Neural progenitor cell (in vitro differentiated cells): ENCODE measurements at regions not wholly inside any gene's neighbourhood (a gene's known extent, or its start where the extent isn't known, plus 50 kb on each side); places are given as distances from the start of the nearest gene placed in this dataset.

Experiments
- DNase-seq: peaks from one replicate; pipeline ENCODE4 v3.0.0-alpha.2; 2016; ENCODE audit warnings: low spot score
- H2AFZ ChIP-seq: fragments of 200-600 bp; sonication (generic); replicated peaks from 2 replicates; pipeline ENCODE4 v1.6.1; 2016; ENCODE audit warnings: antibody characterized with exemption
- H3F3A ChIP-seq: fragments of 200-600 bp; sonication (generic); 2 replicates; pipeline ENCODE4 v1.6.1; 2016; ENCODE audit warnings: antibody characterized with exemption, low read depth
- H3K27ac ChIP-seq: fragments of 200-600 bp; sonication (generic); 2 replicates; pipeline ENCODE4 v1.5.1; 2016; ENCODE audit warnings: mild to moderate bottlenecking
- H3K27me3 ChIP-seq: fragments of 200-600 bp; sonication (generic); 2 replicates; pipeline ENCODE4 v1.6.1; 2016; ENCODE audit warnings: mild to moderate bottlenecking, moderate library complexity
- H3K36me3 ChIP-seq: fragments of 200-600 bp; sonication (generic); 2 replicates; pipeline ENCODE4 v1.5.1; 2016
- H3K4me1 ChIP-seq: fragments of 200-600 bp; sonication (generic); 2 replicates; pipeline ENCODE4 v1.6.1; 2016; ENCODE audit warnings: mixed run types
- H3K4me2 ChIP-seq: fragments of 200-600 bp; sonication (generic); 2 replicates; pipeline ENCODE4 v1.6.1; 2016
- H3K4me3 ChIP-seq: fragments of 200-600 bp; sonication (generic); 2 replicates; pipeline ENCODE4 v1.5.1; 2016
- H3K79me2 ChIP-seq: fragments of 200-600 bp; sonication (generic); 2 replicates; pipeline ENCODE4 v1.6.1; 2016; ENCODE audit warnings: low read depth
- H3K9ac ChIP-seq: fragments of 200-600 bp; sonication (generic); 2 replicates; pipeline ENCODE4 v1.6.1; 2016
- H3K9me3 ChIP-seq: fragments of 200-600 bp; sonication (generic); 2 replicates; pipeline ENCODE4 v1.5.1; 2016; ENCODE audit warnings: low read depth
- H4K20me1 ChIP-seq: fragments of 200-600 bp; sonication (generic); 2 replicates; pipeline ENCODE4 v1.6.1; 2016; ENCODE audit warnings: low read depth
- H3K27ac Mint-ChIP-seq: 3 replicates; pipeline ENCODE4 v1.8.0; 2021; ENCODE audit warnings: mixed read lengths
- H3K27me3 Mint-ChIP-seq: 2 replicates; pipeline ENCODE4 v1.8.0; 2022; ENCODE audit warnings: low read depth, mild to moderate bottlenecking, inconsistent platforms, moderate library complexity, mixed read lengths; ENCODE audit not compliant: insufficient read depth
- H3K36me3 Mint-ChIP-seq: 3 replicates; pipeline ENCODE4 v1.8.0; 2021; ENCODE audit warnings: mixed read lengths
- H3K4me1 Mint-ChIP-seq: 3 replicates; pipeline ENCODE4 v1.8.0; 2021; ENCODE audit warnings: mixed read lengths
- H3K4me3 Mint-ChIP-seq: 3 replicates; pipeline ENCODE4 v1.8.0; 2021; ENCODE audit warnings: mild to moderate bottlenecking, moderate library complexity, mixed read lengths
- H3K9me3 Mint-ChIP-seq: 3 replicates; pipeline ENCODE4 v1.8.0; 2020; ENCODE audit warnings: mixed read lengths
- CTCF ChIP-seq: fragments of 200-600 bp; sonication (generic); IDR thresholded peaks from 2 replicates; pipeline ENCODE4 v1.5.1; 2017; ENCODE audit warnings: antibody characterized with exemption, mild to moderate bottlenecking
- EZH2 ChIP-seq: fragments of 200-600 bp; sonication (generic); IDR thresholded peaks from 2 replicates; pipeline ENCODE4 v1.6.1; 2017; ENCODE audit warnings: antibody characterized with exemption, mild to moderate bottlenecking, moderate library complexity
- EZH2phosphoT487 ChIP-seq: fragments of 200-600 bp; sonication (generic); IDR thresholded peaks from 2 replicates; pipeline ENCODE4 v1.6.1; 2017; ENCODE audit warnings: antibody characterized with exemption

- peak overlapping the region; percentile 16 for H3K4me3 Mint-ChIP-seq
- H3K9me3 ChIP-seq: peaks cover 12% of the 10 kb centered on the region
- DNase-seq: peak; percentile 7
- TF ChIP-seq CTCF (no peak), EZH2 (no peak), EZH2phosphoT487 (no peak)
- peaks cover 4% of the 10 kb centered on the region for H3K27me3 Mint-ChIP-seq
- no peaks in the 10 kb centered on the region for H3K27me3 ChIP-seq
- H3K36me3 Mint-ChIP-seq: no peaks in the 10 kb centered on the region
- peaks cover 16% of the 10 kb centered on the region for H3F3A ChIP-seq
- peak overlapping the region; percentile 6 for H2AFZ ChIP-seq
- H3K27ac ChIP-seq: peak overlapping the region; percentile 21
- peak overlapping the region; percentile 48 for H3K4me2 ChIP-seq
- no peak overlapping the region for H3K9ac ChIP-seq
- H3K4me3 ChIP-seq: no peak overlapping the region
- peaks cover 14% of the 10 kb centered on the region for H3K9me3 Mint-ChIP-seq
- H3K27ac Mint-ChIP-seq: no peak overlapping the region
- peaks cover 30% of the 10 kb centered on the region for H3K4me1 Mint-ChIP-seq
- no peaks in the 10 kb centered on the region for H3K79me2 ChIP-seq
- H3K36me3 ChIP-seq: no peaks in the 10 kb centered on the region
- H3K4me1 ChIP-seq: peaks cover 18% of the 10 kb centered on the region
- no peaks in the 10 kb centered on the region for H4K20me1 ChIP-seq
Observed at GRCh38 chr16:51723036-51723724, 572.1 kb upstream of the SALL1 start.

- H3K27me3 ChIP-seq: no peaks in the 10 kb centered on the region
- H3K27ac ChIP-seq: peak overlapping the region; percentile 21
- peaks cover 4% of the 10 kb centered on the region for H3K27me3 Mint-ChIP-seq
Observed at GRCh38 chr16:51722467-51722866, 571.4 kb upstream of the SALL1 start.

GRCh38 chr16:51719376-51719775 is 568.3 kb upstream of the SALL1 start:
- H3K27ac Mint-ChIP-seq: no peak overlapping the region
- Histone ChIP-seq H3K27ac (no peak overlapping the region), H3K27me3 (no peaks in the 10 kb centered on the region), H3K79me2 (no peaks in the 10 kb centered on the region), H3F3A (peaks cover 16% of the 10 kb centered on the region), H2AFZ (no peak overlapping the region), H3K4me3 (no peak overlapping the region), H3K36me3 (no peaks in the 10 kb centered on the region), H3K4me1 (peaks cover 21% of the 10 kb centered on the region), H3K9me3 (no peaks in the 10 kb centered on the region), H4K20me1 (no peaks in the 10 kb centered on the region), H3K4me2 (no peak overlapping the region), H3K9ac (no peak overlapping the region)
- H3K27me3 Mint-ChIP-seq: peaks cover 4% of the 10 kb centered on the region
- H3K36me3 Mint-ChIP-seq: no peaks in the 10 kb centered on the region
- TF ChIP-seq CTCF (no peak), EZH2phosphoT487 (no peak), EZH2 (no peak)
- H3K4me3 Mint-ChIP-seq: no peak overlapping the region
- peaks cover 2% of the 10 kb centered on the region for H3K9me3 Mint-ChIP-seq
- H3K4me1 Mint-ChIP-seq: peaks cover 35% of the 10 kb centered on the region
- DNase-seq: no peak

More at GRCh38 chr16:51722467-51722866, 571.4 kb upstream of the SALL1 start:
- Histone ChIP-seq H3F3A (peaks cover 16% of the 10 kb centered on the region), H3K79me2 (no peaks in the 10 kb centered on the region), H4K20me1 (no peaks in the 10 kb centered on the region), H3K4me1 (peaks cover 18% of the 10 kb centered on the region), H3K4me3 (no peak overlapping the region), H3K9me3 (peaks cover 9% of the 10 kb centered on the region), H2AFZ (peak overlapping the region; percentile 6), H3K36me3 (no peaks in the 10 kb centered on the region), H3K9ac (no peak overlapping the region), H3K4me2 (peak overlapping the region; percentile 48)
- Mint-ChIP-seq H3K4me3 (peak overlapping the region; percentile 31), H3K36me3 (no peaks in the 10 kb centered on the region), H3K9me3 (peaks cover 11% of the 10 kb centered on the region), H3K27ac (no peak overlapping the region), H3K4me1 (peaks cover 30% of the 10 kb centered on the region)
- TF ChIP-seq EZH2 (no peak), CTCF (no peak), EZH2phosphoT487 (no peak)
- DNase-seq: no peak
